Kidney (tissue), 13 donors: ENCODE measurements at regions not wholly inside any gene's neighbourhood (a gene's known extent, or its start where the extent isn't known, plus 50 kb on each side); places are given as distances from the start of the nearest gene placed in this dataset.
A peak's percentile ranks its signal among the peaks of the same experiment; 100 is the strongest.

ENCODE experiments used
- DNase-seq, 5 donors: peaks; one replicate each; pipeline ENCODE4 v3.0.0-alpha.2; 2013 to 2020
- FAIRE-seq: peaks from 2 replicates; lab custom pipeline; 2012; peaks lifted over from hg19 to GRCh38; lab: Jason Lieb, UNC
- H3K27ac ChIP-seq, 2 donors: one replicate each; pipeline ENCODE4 v1.7.0; 2013; ENCODE audit warnings: low read depth in 2 of 2, low read length in 2 of 2, inconsistent platforms in 1 of 2
- H3K27me3 ChIP-seq: one replicate; pipeline ENCODE4 v1.7.1; 2013; ENCODE audit warnings: low read length, inconsistent platforms; ENCODE audit not compliant: control insufficient read depth, insufficient read depth
- H3K36me3 ChIP-seq, 3 donors: one replicate each; pipeline versions ENCODE4 v1.7.0 to v1.7.1; 2013; ENCODE audit warnings: low read length in 3 of 3, control low read depth in 1 of 3, inconsistent platforms in 1 of 3; ENCODE audit not compliant: insufficient read depth in 3 of 3, control insufficient read depth in 2 of 3
- H3K4me1 ChIP-seq, 3 donors: one replicate each; pipeline versions ENCODE4 v1.7.0 to v1.7.1; 2013; ENCODE audit warnings: low read length in 3 of 3, inconsistent platforms in 1 of 3, low read depth in 1 of 3; ENCODE audit not compliant: control insufficient read depth in 2 of 3, insufficient read depth in 2 of 3
- H3K4me3 ChIP-seq, 3 donors: one replicate each; pipeline versions ENCODE4 v1.7.0 to v1.8.1; 2013; ENCODE audit warnings: low read length in 3 of 3, control low read depth in 1 of 3, inconsistent platforms in 1 of 3
- H3K9ac ChIP-seq, 3 donors: one replicate each; pipeline versions ENCODE4 v1.7.0 to v1.7.1; 2013; ENCODE audit warnings: low read length in 3 of 3, control low read depth in 1 of 3, inconsistent platforms in 1 of 3
- H3K9me3 ChIP-seq, 3 donors: one replicate each; pipeline versions ENCODE4 v1.7.0 to v1.7.1; 2013; ENCODE audit warnings: low read length in 3 of 3, control low read depth in 1 of 3, inconsistent platforms in 1 of 3; ENCODE audit not compliant: control insufficient read depth in 2 of 3, insufficient read depth in 1 of 3
- intact Hi-C: fragments of 100-400 bp; cut with DNase I; formaldehyde crosslinking; loops from one replicate; pipeline ENCODE4 v1.11.1; 2022
- microRNA-seq: library from miRNA; unstranded; fragments of <30 nt; microRNA quantifications from one replicate; pipeline ENCODE4 v1.2.0, GENCODE V29; 2020
- TF ChIP-seq, protein P1 (sequence below): IDR thresholded peaks from 3 replicates; pipeline ENCODE4 v1.5.1; 2012; ENCODE audit warnings: mild to moderate bottlenecking, moderate library complexity, borderline replicate concordance; ENCODE audit not compliant: insufficient read depth; ENCODE audit errors: extremely low read depth
- donor health status: control.
- donor health status: control.
- donor health status: control.
- donor health status: control.
- donor health status: control.
- donor health status: DM: yes; HTN: yes; CAD: no.
- donor health status: Normal renal cell carcinoma (clear cell type).

DNA sequence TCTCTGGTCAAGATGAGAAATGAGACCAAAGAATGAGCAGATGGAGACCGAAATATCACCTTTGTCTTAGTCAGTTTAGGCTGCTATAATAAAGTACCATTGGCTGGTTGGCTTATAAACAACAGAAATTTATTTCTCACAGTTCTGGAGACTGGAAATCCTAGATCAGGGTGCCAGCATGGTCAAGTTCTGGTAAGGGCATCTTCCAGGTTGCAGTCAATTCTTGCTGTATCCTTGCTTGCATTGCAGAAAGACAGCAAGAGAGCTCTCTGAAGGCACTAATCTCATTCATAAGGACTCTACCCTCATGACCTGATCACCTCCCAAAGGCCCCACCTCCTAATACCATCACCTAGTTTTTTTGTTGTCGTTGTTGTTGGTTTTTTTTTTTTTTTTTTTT is 52.7 kb upstream of the MKLN1 start:
- FAIRE-seq, result no peak
- no peak for DNase-seq
- peaks cover 0 to under 1% (median 0%) of the 10 kb centered on the region in 3 donors for H3K9me3 ChIP-seq
- TF ChIP-seq, protein P1, sequence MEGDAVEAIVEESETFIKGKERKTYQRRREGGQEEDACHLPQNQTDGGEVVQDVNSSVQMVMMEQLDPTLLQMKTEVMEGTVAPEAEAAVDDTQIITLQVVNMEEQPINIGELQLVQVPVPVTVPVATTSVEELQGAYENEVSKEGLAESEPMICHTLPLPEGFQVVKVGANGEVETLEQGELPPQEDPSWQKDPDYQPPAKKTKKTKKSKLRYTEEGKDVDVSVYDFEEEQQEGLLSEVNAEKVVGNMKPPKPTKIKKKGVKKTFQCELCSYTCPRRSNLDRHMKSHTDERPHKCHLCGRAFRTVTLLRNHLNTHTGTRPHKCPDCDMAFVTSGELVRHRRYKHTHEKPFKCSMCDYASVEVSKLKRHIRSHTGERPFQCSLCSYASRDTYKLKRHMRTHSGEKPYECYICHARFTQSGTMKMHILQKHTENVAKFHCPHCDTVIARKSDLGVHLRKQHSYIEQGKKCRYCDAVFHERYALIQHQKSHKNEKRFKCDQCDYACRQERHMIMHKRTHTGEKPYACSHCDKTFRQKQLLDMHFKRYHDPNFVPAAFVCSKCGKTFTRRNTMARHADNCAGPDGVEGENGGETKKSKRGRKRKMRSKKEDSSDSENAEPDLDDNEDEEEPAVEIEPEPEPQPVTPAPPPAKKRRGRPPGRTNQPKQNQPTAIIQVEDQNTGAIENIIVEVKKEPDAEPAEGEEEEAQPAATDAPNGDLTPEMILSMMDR, result no peak
- no peaks in the 10 kb centered on the region for H3K36me3 ChIP-seq
- H3K4me1 ChIP-seq, result no peaks in the 10 kb centered on the region
- H3K27me3 ChIP-seq, result no peaks in the 10 kb centered on the region
- H3K9ac ChIP-seq, result no peak overlapping the region
- intact Hi-C loops, result no loop called here
- no peak overlapping the region for H3K4me3 ChIP-seq
- no peak overlapping the region for H3K27ac ChIP-seq

DNA sequence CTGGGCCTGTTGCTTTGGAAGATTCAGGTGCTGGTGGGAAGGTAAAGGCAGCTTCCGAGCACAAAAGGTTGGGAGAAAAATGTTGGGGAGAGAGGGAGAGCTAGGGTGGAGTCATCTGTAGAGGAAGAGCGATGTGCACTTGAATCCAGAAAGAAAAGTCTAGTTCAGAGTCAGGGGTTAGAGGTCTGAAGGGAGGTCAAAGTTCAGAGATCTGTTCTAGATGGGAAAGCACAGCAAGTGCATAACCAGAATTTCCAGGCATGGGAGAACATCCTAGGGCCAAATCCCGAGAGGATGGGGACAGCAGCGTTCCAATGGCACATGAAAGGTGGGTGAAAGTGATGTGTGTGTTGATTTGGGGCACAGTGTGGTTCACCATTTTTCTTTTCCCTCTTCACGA is 51.5 kb upstream of the MKLN1 start:
- TF ChIP-seq, protein P1, result no peak
- Histone ChIP-seq H3K27me3 (no peaks in the 10 kb centered on the region), H3K27ac (no peak overlapping the region), H3K9me3 (peaks cover 0 to 5% (median 0%) of the 10 kb centered on the region in 3 donors), H3K9ac (no peak overlapping the region), H3K4me1 (no peaks in the 10 kb centered on the region), H3K36me3 (no peaks in the 10 kb centered on the region), H3K4me3 (no peak overlapping the region)
- FAIRE-seq (no peak), DNase-seq (no peak)
- intact Hi-C loops, result no loop called here

DNA sequence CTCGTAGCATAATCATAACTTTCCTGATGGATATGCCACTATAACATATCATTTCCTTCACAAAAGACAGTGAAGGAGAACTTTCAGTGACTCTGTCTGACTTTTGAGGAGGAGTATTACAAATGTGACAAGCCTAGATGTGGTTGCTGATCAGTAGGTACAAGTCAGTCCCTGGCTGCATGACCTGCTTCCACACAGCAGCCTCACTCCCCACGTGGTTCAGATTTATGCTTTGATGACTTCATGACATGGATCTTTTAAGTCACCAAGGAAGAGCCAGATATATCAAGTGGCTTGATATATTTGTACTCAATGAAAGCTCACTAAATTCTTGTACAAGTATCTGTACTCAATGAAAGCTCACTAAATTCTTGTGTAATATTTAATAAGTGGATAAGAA is 50.9 kb upstream of the MKLN1 start:
- Histone ChIP-seq H3K4me3 (no peak overlapping the region), H3K27ac (no peak overlapping the region), H3K36me3 (no peaks in the 10 kb centered on the region), H3K27me3 (no peaks in the 10 kb centered on the region), H3K4me1 (no peaks in the 10 kb centered on the region), H3K9ac (no peak overlapping the region), H3K9me3 (peaks cover 0 to 5% (median 0%) of the 10 kb centered on the region in 3 donors)
- intact Hi-C loops, result no loop called here
- TF ChIP-seq, protein P1, result no peak
- FAIRE-seq (no peak), DNase-seq (no peak)

Small RNA genes in the stretch of these regions (microRNA-seq; reads per million reads assigned to microRNA genes)
- gene MIR29A, result 8,322 reads per million, percentile 93 among the genes with 10 or more reads in this experiment
